Aorta (tissue), 5 donors: ENCODE measurements at regions not wholly inside any gene's neighbourhood (a gene's known extent, or its start where the extent isn't known, plus 50 kb on each side); places are given as distances from the start of the nearest gene placed in this dataset.

Experiments used
- ATAC-seq: fragments of 200-7000 bp; cut with Tn5 transposase; one replicate; pipeline ENCODE4 v1.9.1; 2022; ENCODE audit warnings: moderate library complexity; ENCODE audit not compliant: low FRiP score
- DNase-seq, 2 donors: peaks; one replicate each; pipeline ENCODE4 v3.0.0-alpha.2; 2020
- H3K27ac ChIP-seq, 2 donors: one replicate each; pipeline ENCODE4 v1.5.1; 2013; ENCODE audit warnings: low read length in 2 of 2, mild to moderate bottlenecking in 2 of 2, moderate library complexity in 2 of 2, control low read depth in 1 of 2, inconsistent platforms in 1 of 2, low read depth in 1 of 2
- H3K27me3 ChIP-seq, 2 donors: one replicate each; pipeline ENCODE4 v1.6.1; 2013; ENCODE audit warnings: control low read depth in 1 of 2, low read length in 1 of 2, mild to moderate bottlenecking in 1 of 2, moderate library complexity in 1 of 2; ENCODE audit not compliant: insufficient read depth in 2 of 2, control insufficient read depth in 1 of 2
- H3K36me3 ChIP-seq, 2 donors: one replicate each; pipeline ENCODE4 v1.6.1; 2013; ENCODE audit warnings: control low read depth in 1 of 2, low read length in 1 of 2, mild to moderate bottlenecking in 1 of 2; ENCODE audit not compliant: insufficient read depth in 2 of 2, control insufficient read depth in 1 of 2
- H3K4me1 ChIP-seq, 2 donors: one replicate each; pipeline ENCODE4 v1.6.1; 2013; ENCODE audit warnings: low read length in 2 of 2, control low read depth in 1 of 2, mild to moderate bottlenecking in 1 of 2, moderate library complexity in 1 of 2; ENCODE audit not compliant: insufficient read depth in 2 of 2, control insufficient read depth in 1 of 2
- H3K4me3 ChIP-seq, 2 donors: one replicate each; pipeline ENCODE4 v1.5.1; 2013; ENCODE audit warnings: low read length in 2 of 2, control low read depth in 1 of 2, mild to moderate bottlenecking in 1 of 2
- H3K9me3 ChIP-seq: one replicate; pipeline ENCODE4 v1.6.1; 2013; ENCODE audit warnings: mild to moderate bottlenecking, low read length; ENCODE audit not compliant: control insufficient read depth
- WGBS, 2 donors: extraction: QIAGEN DNeasy Blood & Tissue Kit; methylation state at CpG; one replicate each; pipeline ENCODE4 v1.1.7; 2013; 5-methylcytosine and 5-hydroxymethylcytosine counted together
- intact Hi-C, 2 donors: fragments of 100-400 bp; cut with DNase I; formaldehyde crosslinking; loops; one replicate each; pipeline versions ENCODE4 v1.14.2 to v1.15.0; 2022
- donor health status: healthy with polysubstance abuse.
- donor health status: Bipolar disorder and iron deficiency.
- donor health status: DM: no; HTN: no; CAD: no.
- donor health status: DM: no; HTN: no; CAD: no.
- donor health status: DM: yes; HTN: yes; CAD: no.

DNA sequence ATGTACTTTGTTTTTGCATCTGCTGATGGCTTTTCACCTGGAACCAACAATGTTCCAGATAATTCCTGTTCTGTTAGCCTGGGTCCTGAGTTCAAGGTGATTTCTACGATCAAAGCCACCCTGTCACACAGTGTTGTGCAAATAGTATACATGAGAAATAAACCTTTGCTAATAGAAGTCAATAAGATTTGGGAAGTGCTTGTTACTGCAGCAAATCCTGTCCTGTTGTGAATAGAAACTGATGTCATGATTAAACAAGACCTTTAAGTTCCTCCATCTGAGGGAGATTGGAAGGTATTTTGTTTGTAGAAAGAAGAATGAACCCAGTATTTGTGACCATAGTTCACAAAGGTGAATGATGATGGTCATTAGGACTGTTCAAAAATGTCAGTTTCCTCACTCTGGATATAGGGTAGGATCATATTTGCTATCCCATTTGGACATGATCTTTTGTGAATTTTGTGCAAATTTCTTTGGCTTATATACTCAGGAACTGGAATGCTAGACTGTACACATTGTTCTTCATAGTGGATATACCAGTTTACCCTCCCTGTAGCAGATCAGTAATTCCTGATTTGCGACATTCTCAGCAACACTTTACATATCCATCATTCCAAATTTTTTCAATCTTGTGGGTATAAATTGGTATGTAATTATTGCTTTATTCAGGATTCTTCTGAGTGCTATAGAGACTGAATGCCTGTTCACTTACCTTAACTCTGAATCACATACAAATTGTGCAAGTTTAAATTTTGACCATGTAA, 428.5 kb downstream of the METTL15 start:
- no peaks in the 10 kb centered on the region for H3K36me3 ChIP-seq
- WGBS, 2 donors = 93 to 96% methylated on average over 2 of the region's 2 CpGs
- ATAC-seq (no peak), DNase-seq (no peak)
- no peaks in the 10 kb centered on the region for H3K4me1 ChIP-seq
- H3K9me3 ChIP-seq = no peaks in the 10 kb centered on the region
- no peak overlapping the region for H3K4me3 ChIP-seq
- intact Hi-C loops = no loop called here
- H3K27ac ChIP-seq = no peak overlapping the region
- H3K27me3 ChIP-seq = no peaks in the 10 kb centered on the region

- WGBS, 2 donors = 66 to 71% methylated on average over 2 of the region's 2 CpGs
- Histone ChIP-seq H3K36me3 (no peaks in the 10 kb centered on the region), H3K9me3 (no peaks in the 10 kb centered on the region), H3K27me3 (no peaks in the 10 kb centered on the region), H3K4me3 (no peak overlapping the region), H3K4me1 (no peaks in the 10 kb centered on the region), H3K27ac (no peak overlapping the region)
- DNase-seq = no peak
- intact Hi-C loops = no loop called here
- no peak for ATAC-seq
Measured at GRCh38 chr11:28535677-28536076, 427.5 kb downstream of the METTL15 start.

DNA sequence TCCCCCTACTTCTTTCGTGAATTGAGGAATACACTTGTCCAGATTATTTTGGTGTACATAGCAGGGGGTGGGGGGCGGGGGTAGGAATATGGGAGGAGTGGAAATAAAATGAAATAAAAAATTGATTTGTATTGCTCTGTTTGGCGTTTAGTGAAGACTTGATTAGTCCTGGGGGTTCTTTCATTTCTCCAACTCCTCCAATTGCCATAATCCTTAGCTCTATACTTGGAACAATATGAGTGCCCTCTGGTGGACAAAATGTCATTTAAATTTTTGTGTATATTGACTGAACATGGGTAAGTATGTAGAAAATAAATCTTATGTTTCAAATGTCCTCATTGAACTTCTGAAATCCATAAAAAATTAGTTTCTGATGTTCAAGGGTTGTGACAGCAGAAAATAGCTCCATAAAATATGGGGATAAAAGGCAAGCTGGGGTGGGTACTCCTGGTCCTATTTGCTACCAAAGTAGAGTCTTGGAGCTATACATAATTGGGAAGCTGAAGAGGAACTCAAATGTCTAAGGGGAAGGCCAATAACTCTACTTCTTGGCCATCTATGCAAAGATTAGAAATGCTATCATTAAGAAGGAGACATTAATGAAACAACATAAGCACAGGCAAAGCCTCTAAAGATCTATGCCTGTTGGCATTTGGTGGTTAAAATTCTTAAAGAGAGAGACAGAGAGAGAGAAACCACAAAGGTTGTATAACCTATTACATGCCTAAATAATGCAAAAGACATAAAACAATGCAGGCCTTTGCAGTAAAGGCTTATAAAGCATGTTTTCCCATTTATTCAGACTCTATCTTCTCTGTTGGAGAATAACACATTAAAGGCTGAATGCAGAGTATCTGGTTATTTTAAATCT, 421.6 kb downstream of the METTL15 start:
- H3K9me3 ChIP-seq = peaks cover 5% of the 10 kb centered on the region
- intact Hi-C loops = loop anchor here (2.0 to 10.0 kb wide), 2 partner anchors 801 to 825 kb away; partner anchors contain the start of gene BDNF (in 1 of the 2)
- 47 to 54% methylated on average over 3 of the region's 3 CpGs for WGBS, 2 donors
- DNase-seq (no peak), ATAC-seq (no peak)
- H3K27ac ChIP-seq = no peak overlapping the region
- no peak overlapping the region for H3K4me3 ChIP-seq
- no peaks in the 10 kb centered on the region for H3K27me3 ChIP-seq
- no peaks in the 10 kb centered on the region for H3K4me1 ChIP-seq
- no peaks in the 10 kb centered on the region for H3K36me3 ChIP-seq

- no peak for ATAC-seq
Measured at GRCh38 chr11:28529046-28529445, 420.9 kb downstream of the METTL15 start.

DNA sequence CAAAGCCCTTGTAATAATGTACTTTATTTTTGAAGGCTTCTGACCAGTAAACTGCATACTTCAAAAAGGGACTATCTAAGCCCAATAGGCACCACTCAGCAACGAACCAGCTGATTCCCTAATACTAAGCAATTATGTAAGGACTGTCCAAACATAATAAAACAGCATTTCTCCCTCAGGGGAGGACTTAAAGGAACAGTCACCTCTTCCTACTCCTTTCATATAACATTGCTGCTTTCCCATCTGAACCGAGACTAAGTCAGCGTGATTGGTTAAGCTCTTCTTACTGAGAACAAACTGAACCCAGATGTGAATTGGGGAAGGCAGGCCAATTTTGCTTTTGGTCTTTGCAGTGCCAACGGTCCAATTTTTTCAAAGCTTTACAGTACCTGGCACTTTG, 420.0 kb downstream of the METTL15 start:
- Histone ChIP-seq H3K4me3 (no peak overlapping the region), H3K4me1 (no peaks in the 10 kb centered on the region), H3K36me3 (no peaks in the 10 kb centered on the region), H3K27ac (no peak overlapping the region), H3K27me3 (no peaks in the 10 kb centered on the region), H3K9me3 (peaks cover 5% of the 10 kb centered on the region)
- DNase-seq (no peak), ATAC-seq (no peak)
- intact Hi-C loops = loop anchor here in 1 of 2 donors (10.0 kb wide), 1 partner anchor 823 kb away; the partner anchor contains the start of gene BDNF
- 60% methylated on average over 4 of the region's 4 CpGs for WGBS, 2 donors

More at GRCh38 chr11:28529046-28529445, 420.9 kb downstream of the METTL15 start:
- intact Hi-C loops = loop anchor here in 1 of 2 donors (10.0 kb wide), 1 partner anchor 824 kb away; the partner anchor contains the start of gene BDNF
- no peak overlapping the region for H3K4me3 ChIP-seq
- WGBS, 2 donors = 73 to 75% methylated on average over 3 of the region's 3 CpGs
- no peaks in the 10 kb centered on the region for H3K4me1 ChIP-seq
- no peak overlapping the region for H3K27ac ChIP-seq
- H3K36me3 ChIP-seq = no peaks in the 10 kb centered on the region
- no peak for DNase-seq
- H3K9me3 ChIP-seq = peaks cover 5% of the 10 kb centered on the region
- no peaks in the 10 kb centered on the region for H3K27me3 ChIP-seq

DNA sequence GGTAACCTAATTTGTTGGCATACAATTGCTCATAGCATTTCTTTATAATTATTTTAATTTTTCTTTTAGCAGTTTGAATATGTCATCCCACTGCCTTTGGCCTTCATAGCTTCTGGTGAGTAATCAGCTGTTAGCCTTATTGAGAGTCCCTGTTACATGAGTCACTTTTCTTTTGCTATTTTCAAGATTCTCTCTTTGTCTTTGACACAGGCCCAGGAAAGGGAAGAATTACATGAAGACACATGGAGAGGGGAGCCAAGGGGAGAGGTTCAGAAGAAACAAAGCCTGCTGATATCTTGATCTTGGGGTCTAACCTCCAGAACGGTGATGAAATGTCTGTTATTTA, 418.2 kb downstream of the METTL15 start:
- WGBS, 2 donors = 90 to 95% methylated on average over 1 of the region's 1 CpG
- intact Hi-C loops = loop anchor here in 1 of 2 donors (10.0 kb wide), 1 partner anchor 822 kb away; the partner anchor contains the start of gene BDNF
- Histone ChIP-seq H3K27me3 (no peaks in the 10 kb centered on the region), H3K4me1 (no peaks in the 10 kb centered on the region), H3K36me3 (no peaks in the 10 kb centered on the region), H3K27ac (no peak overlapping the region), H3K4me3 (no peak overlapping the region), H3K9me3 (peaks cover 5% of the 10 kb centered on the region)
- DNase-seq = no peak
- ATAC-seq = no peak

- H3K36me3 ChIP-seq = no peaks in the 10 kb centered on the region
- H3K27ac ChIP-seq = no peak overlapping the region
- no peak overlapping the region for H3K4me3 ChIP-seq
- H3K27me3 ChIP-seq = no peaks in the 10 kb centered on the region
- peaks cover 5% of the 10 kb centered on the region for H3K9me3 ChIP-seq
- ATAC-seq (no peak), DNase-seq (peak in 1 of 2 donors; percentile 70)
- 94 to 97% methylated on average over 22 to 25 of the region's 25 CpGs for WGBS, 2 donors
- intact Hi-C loops = loop anchor here in 1 of 2 donors (10.0 kb wide), 1 partner anchor 821 kb away; the partner anchor contains the start of gene BDNF
- H3K4me1 ChIP-seq = no peaks in the 10 kb centered on the region
Measured at GRCh38 chr11:28525636-28526405, 417.6 kb downstream of the METTL15 start.

GRCh38 chr11:28524098-28524497, 415.9 kb downstream of the METTL15 start:
- intact Hi-C loops = loop anchor here in 1 of 2 donors (10.0 kb wide), 1 partner anchor 819 kb away; the partner anchor contains the start of gene BDNF
- H3K27ac ChIP-seq = no peak overlapping the region
- H3K4me1 ChIP-seq = no peaks in the 10 kb centered on the region
- peaks cover 5% of the 10 kb centered on the region for H3K9me3 ChIP-seq
- H3K36me3 ChIP-seq = no peaks in the 10 kb centered on the region
- ATAC-seq (no peak), DNase-seq (no peak)
- H3K27me3 ChIP-seq = no peaks in the 10 kb centered on the region
- H3K4me3 ChIP-seq = no peak overlapping the region
- 37 to 53% methylated on average over 1 of the region's 1 CpG for WGBS, 2 donors
